CD8-positive, alpha-beta memory T cell (primary cell): ENCODE measurements at regions not wholly inside any gene's neighbourhood (a gene's known extent, or its start where the extent isn't known, plus 50 kb on each side); places are given as distances from the start of the nearest gene placed in this dataset.

Experiments used
- CTCF ChIA-PET: fragments of 350-600 bp; sonication (Branson Sonifier 250); formaldehyde crosslinking; loops from one replicate; lab custom pipeline; 2021; ENCODE audit warnings: antibody characterized with exemption; lab: Charles Lee
- POLR2A ChIA-PET: fragments of 350-600 bp; sonication (Branson Sonifier 250); formaldehyde crosslinking; loops from one replicate; lab custom pipeline; 2021; ENCODE audit warnings: antibody characterized with exemption; lab: Charles Lee
- DNase-seq, 5 donors: peaks; one replicate each; pipeline versions ENCODE4 v3.0.0 to v3.0.0-alpha.2; 2020 to 2022; ENCODE audit warnings: mixed read lengths in 1 of 5
- H3K27ac ChIP-seq: one replicate; pipeline ENCODE4 v1.7.0; 2013; ENCODE audit warnings: low read depth, mild to moderate bottlenecking, low read length, moderate library complexity
- H3K27me3 ChIP-seq: 2 replicates; pipeline ENCODE4 v1.7.0; 2013; ENCODE audit warnings: low read length, mild to moderate bottlenecking; ENCODE audit not compliant: insufficient read depth, poor library complexity, severe bottlenecking
- H3K36me3 ChIP-seq: 2 replicates; pipeline ENCODE4 v1.7.0; 2013; ENCODE audit warnings: mild to moderate bottlenecking, low read length, moderate library complexity; ENCODE audit not compliant: insufficient read depth
- H3K4me1 ChIP-seq: 2 replicates; pipeline ENCODE4 v1.7.0; 2013; ENCODE audit warnings: mild to moderate bottlenecking, low read length, moderate library complexity; ENCODE audit not compliant: insufficient read depth
- H3K4me3 ChIP-seq: 2 replicates; pipeline ENCODE4 v1.7.0; 2013; ENCODE audit warnings: mild to moderate bottlenecking, low read length
- H3K9me3 ChIP-seq: 2 replicates; pipeline ENCODE4 v1.7.0; 2013; ENCODE audit warnings: mild to moderate bottlenecking, low read length
- H3K27ac Mint-ChIP-seq, 8 donors: one replicate each; pipeline ENCODE4 v1.8.0; 2020 to 2021; ENCODE audit warnings: mixed read lengths in 8 of 8, mild to moderate bottlenecking in 6 of 8, inconsistent platforms in 3 of 8, moderate library complexity in 3 of 8
- H3K27me3 Mint-ChIP-seq, 2 donors: one replicate each; pipeline ENCODE4 v1.8.0; 2020 to 2021; ENCODE audit warnings: mixed read lengths in 2 of 2, mild to moderate bottlenecking in 1 of 2, moderate library complexity in 1 of 2
- H3K36me3 Mint-ChIP-seq, 3 donors: one replicate each; pipeline ENCODE4 v1.8.0; 2020 to 2021; ENCODE audit warnings: mixed read lengths in 3 of 3, inconsistent platforms in 1 of 3, mild to moderate bottlenecking in 1 of 3
- H3K4me1 Mint-ChIP-seq, 3 donors: one replicate each; pipeline ENCODE4 v1.8.0; 2020 to 2021; ENCODE audit warnings: mixed read lengths in 3 of 3, inconsistent platforms in 1 of 3, mild to moderate bottlenecking in 1 of 3
- H3K4me3 Mint-ChIP-seq, 7 donors: one replicate each; pipeline ENCODE4 v1.8.0; 2020 to 2021; ENCODE audit warnings: mixed read lengths in 7 of 7, mild to moderate bottlenecking in 6 of 7, moderate library complexity in 4 of 7, inconsistent platforms in 2 of 7
- H3K9me3 Mint-ChIP-seq, 5 donors: one replicate each; pipeline ENCODE4 v1.8.0; 2020 to 2022; ENCODE audit warnings: mixed read lengths in 5 of 5, mild to moderate bottlenecking in 3 of 5, moderate library complexity in 2 of 5, inconsistent platforms in 1 of 5

DNA sequence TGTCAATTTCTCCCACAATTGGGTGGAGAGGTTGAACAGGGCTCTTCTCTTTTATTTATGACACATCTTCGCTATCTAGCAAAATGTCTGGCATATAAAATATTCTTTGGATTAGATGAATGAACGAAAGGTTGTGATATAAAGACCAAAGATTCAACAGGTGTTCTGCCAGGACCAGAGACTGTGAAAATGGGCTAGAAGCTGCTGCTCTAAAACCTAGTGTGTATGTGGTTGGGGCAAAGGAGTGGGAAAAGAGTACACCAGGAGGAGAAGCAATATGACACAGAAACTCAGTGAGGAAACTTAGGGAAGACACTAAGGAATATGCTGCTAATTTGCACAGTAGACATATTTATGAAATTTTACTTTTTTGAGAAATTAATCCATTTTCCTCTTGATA, 102.0 kb upstream of the CCDC80 start:
- Histone ChIP-seq H3K27me3 (no peaks in the 10 kb centered on the region), H3K36me3 (no peaks in the 10 kb centered on the region), H3K4me3 (no peak overlapping the region), H3K27ac (no peak overlapping the region), H3K4me1 (peaks cover 40% of the 10 kb centered on the region), H3K9me3 (no peaks in the 10 kb centered on the region)
- POLR2A ChIA-PET = no interaction called here
- H3K4me3 Mint-ChIP-seq = no peak overlapping the region
- CTCF ChIA-PET = no interaction called here
- peak overlapping the region in 1 of 8 donors; percentile 1 for H3K27ac Mint-ChIP-seq
- DNase-seq = no peak
- no peaks in the 10 kb centered on the region for H3K36me3 Mint-ChIP-seq
- H3K27me3 Mint-ChIP-seq = no peaks in the 10 kb centered on the region
- H3K4me1 Mint-ChIP-seq = peaks cover 39 to 69% (median 44%) of the 10 kb centered on the region in 3 donors
- H3K9me3 Mint-ChIP-seq = no peaks in the 10 kb centered on the region

DNA sequence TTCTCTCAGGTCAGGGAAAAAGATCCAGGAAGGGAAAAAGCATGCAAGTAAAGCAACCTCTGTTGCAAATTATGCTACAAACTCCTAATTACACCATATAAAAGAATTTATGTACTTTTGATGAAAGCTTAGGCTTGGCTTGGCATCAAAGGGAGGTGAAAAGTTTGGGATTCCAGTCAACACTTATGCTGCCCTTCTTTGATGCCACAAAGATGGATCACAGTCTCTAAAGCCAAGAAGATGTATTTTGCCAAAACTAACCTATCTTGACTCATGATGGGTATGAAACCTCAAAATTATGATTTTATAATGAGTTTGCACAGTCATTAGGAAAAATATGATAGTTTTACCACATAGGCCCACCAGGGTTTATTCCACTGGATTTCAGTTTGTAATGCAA, 101.0 kb upstream of the CCDC80 start:
- Histone ChIP-seq H3K4me3 (no peak overlapping the region), H3K27me3 (no peaks in the 10 kb centered on the region), H3K9me3 (no peaks in the 10 kb centered on the region), H3K36me3 (no peaks in the 10 kb centered on the region), H3K4me1 (peaks cover 50% of the 10 kb centered on the region), H3K27ac (no peak overlapping the region)
- Mint-ChIP-seq H3K27me3 (no peaks in the 10 kb centered on the region), H3K27ac (peak overlapping the region in 3 of 8 donors; percentile 8 to 95 (median 56)), H3K4me1 (peaks cover 40 to 69% (median 46%) of the 10 kb centered on the region in 3 donors), H3K4me3 (no peak overlapping the region), H3K9me3 (no peaks in the 10 kb centered on the region), H3K36me3 (no peaks in the 10 kb centered on the region)
- ChIA-PET CTCF (no interaction called here), POLR2A (no interaction called here)
- DNase-seq = no peak

DNA sequence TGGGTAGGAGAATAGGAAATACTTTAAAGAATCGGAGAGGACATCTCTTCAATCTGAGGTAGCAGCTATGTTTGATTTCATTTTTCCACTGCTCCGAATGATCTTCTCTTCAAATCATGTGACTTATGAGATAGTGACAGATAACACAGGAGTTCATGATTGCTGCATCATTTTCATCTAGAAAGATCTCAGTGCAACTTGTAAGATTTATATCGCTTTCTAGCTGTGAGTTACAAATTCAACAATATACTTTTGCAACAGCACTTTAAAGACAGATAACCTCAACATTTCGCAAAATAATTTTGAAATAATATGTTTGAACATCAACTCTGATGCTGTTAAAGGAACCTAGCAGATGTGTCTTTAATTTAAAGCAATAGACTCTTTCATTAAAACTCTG, 99.9 kb upstream of the CCDC80 start:
- Histone ChIP-seq H3K27ac (no peak overlapping the region), H3K4me1 (peaks cover 61% of the 10 kb centered on the region), H3K4me3 (no peak overlapping the region), H3K9me3 (no peaks in the 10 kb centered on the region), H3K27me3 (no peaks in the 10 kb centered on the region), H3K36me3 (no peaks in the 10 kb centered on the region)
- no peaks in the 10 kb centered on the region for H3K36me3 Mint-ChIP-seq
- H3K4me1 Mint-ChIP-seq = peaks cover 49 to 73% (median 58%) of the 10 kb centered on the region in 3 donors
- no peaks in the 10 kb centered on the region for H3K9me3 Mint-ChIP-seq
- peak overlapping the region; percentile 14 to 95 (median 58) for H3K27ac Mint-ChIP-seq
- peak in 1 of 5 donors; percentile 11 for DNase-seq
- H3K4me3 Mint-ChIP-seq = peak overlapping the region; percentile 8 to 57 (median 39)
- H3K27me3 Mint-ChIP-seq = no peaks in the 10 kb centered on the region
- CTCF ChIA-PET = interaction anchor here (1.1 to 1.4 kb wide), 7 partner anchors 10 to 293 kb away, joined by 3 to 4 read pairs (median 3); no protein-coding TSS in a partner anchor
- POLR2A ChIA-PET = no interaction called here

- no peak overlapping the region for H3K4me3 ChIP-seq
- no peaks in the 10 kb centered on the region for H3K27me3 ChIP-seq
- no peak overlapping the region for H3K27ac ChIP-seq
- Mint-ChIP-seq H3K9me3 (no peaks in the 10 kb centered on the region), H3K36me3 (no peaks in the 10 kb centered on the region), H3K27ac (peak overlapping the region in 5 of 8 donors; percentile 35 to 86 (median 78)), H3K4me3 (peak overlapping the region in 6 of 7 donors; percentile 45 to 68 (median 54)), H3K4me1 (peaks cover 53 to 69% (median 66%) of the 10 kb centered on the region in 3 donors), H3K27me3 (no peaks in the 10 kb centered on the region)
- DNase-seq = no peak
- POLR2A ChIA-PET = no interaction called here
- H3K4me1 ChIP-seq = peaks cover 69% of the 10 kb centered on the region
- no peaks in the 10 kb centered on the region for H3K9me3 ChIP-seq
- no peaks in the 10 kb centered on the region for H3K36me3 ChIP-seq
- CTCF ChIA-PET = interaction anchor here (1.3 to 1.7 kb wide), 4 partner anchors 12 to 239 kb away, joined by 3 to 7 read pairs (median 4); partner anchors contain the start of gene CD200R1
Measured at GRCh38 chr3:112739252-112739965, 98.5 kb upstream of the CCDC80 start.

GRCh38 chr3:112738366-112738765, 97.4 kb upstream of the CCDC80 start:
- Mint-ChIP-seq H3K36me3 (no peaks in the 10 kb centered on the region), H3K9me3 (no peaks in the 10 kb centered on the region), H3K4me3 (no peak overlapping the region), H3K4me1 (peaks cover 53 to 73% (median 66%) of the 10 kb centered on the region in 3 donors), H3K27ac (peak overlapping the region in 3 of 8 donors; percentile 18 to 61 (median 53)), H3K27me3 (no peaks in the 10 kb centered on the region)
- no peaks in the 10 kb centered on the region for H3K36me3 ChIP-seq
- POLR2A ChIA-PET = no interaction called here
- H3K9me3 ChIP-seq = no peaks in the 10 kb centered on the region
- H3K4me3 ChIP-seq = no peak overlapping the region
- no peaks in the 10 kb centered on the region for H3K27me3 ChIP-seq
- no peak overlapping the region for H3K27ac ChIP-seq
- CTCF ChIA-PET = interaction anchor here (1.1 to 5.4 kb wide), 2 partner anchors 28 to 241 kb away, joined by 3 to 53 read pairs; no protein-coding TSS in a partner anchor
- no peak for DNase-seq
- H3K4me1 ChIP-seq = peaks cover 69% of the 10 kb centered on the region

DNA sequence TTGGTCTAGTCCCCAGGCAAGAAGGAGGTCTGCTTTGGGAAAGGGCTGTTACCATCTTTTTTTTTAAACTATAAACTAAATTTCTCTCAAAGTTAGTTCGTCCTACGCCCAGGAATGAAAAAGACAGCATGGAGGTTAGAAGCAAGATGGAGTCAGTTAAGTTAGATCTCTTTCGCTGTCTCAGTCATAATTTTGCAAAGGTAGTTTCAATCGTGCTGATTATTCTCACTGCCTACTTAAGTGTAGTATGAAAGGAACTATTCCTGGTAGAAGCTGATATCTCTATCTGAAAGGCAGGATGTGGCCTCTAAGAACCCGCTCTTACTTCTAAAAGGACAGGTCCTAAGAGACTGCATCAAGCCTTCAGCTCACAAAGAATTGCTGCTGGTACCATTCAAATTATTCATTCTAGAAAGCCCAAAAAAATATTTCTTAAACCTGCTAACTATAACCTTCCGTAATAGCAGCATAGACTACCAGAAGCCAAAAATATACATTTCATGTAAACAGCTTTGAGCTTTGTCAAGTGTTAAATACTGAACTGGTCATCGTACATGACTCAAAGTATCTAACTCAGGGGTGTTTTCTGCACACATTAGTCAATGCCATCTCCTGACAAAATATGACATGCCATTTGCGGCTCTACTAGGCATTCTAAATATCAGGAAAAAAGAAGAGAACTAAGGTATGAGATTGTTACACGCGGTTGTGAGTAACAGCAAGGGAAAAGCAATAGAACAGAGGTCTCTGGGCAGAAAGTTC, 96.0 kb upstream of the CCDC80 start:
- Histone ChIP-seq H3K27me3 (no peaks in the 10 kb centered on the region), H3K36me3 (no peaks in the 10 kb centered on the region), H3K4me3 (no peak overlapping the region), H3K9me3 (no peaks in the 10 kb centered on the region), H3K27ac (no peak overlapping the region), H3K4me1 (peaks cover 67% of the 10 kb centered on the region)
- DNase-seq = no peak
- no peaks in the 10 kb centered on the region for H3K36me3 Mint-ChIP-seq
- ChIA-PET POLR2A (interaction anchor here (0.6 kb wide), 1 partner anchor 282 kb away, joined by 4 read pairs; no protein-coding TSS in a partner anchor), CTCF (interaction anchor here (1.0 to 5.4 kb wide), 8 partner anchors 72 to 299 kb away, joined by 3 to 53 read pairs (median 5); partner anchors contain the start of gene CD200R1)
- no peaks in the 10 kb centered on the region for H3K27me3 Mint-ChIP-seq
- no peaks in the 10 kb centered on the region for H3K9me3 Mint-ChIP-seq
- H3K27ac Mint-ChIP-seq = peak overlapping the region in 6 of 8 donors; percentile 31 to 90 (median 68)
- peaks cover 53 to 69% (median 66%) of the 10 kb centered on the region in 3 donors for H3K4me1 Mint-ChIP-seq
- peak overlapping the region in 1 of 7 donors; percentile 33 for H3K4me3 Mint-ChIP-seq

GRCh38 chr3:112736386-112736785, 95.4 kb upstream of the CCDC80 start:
- Mint-ChIP-seq H3K27me3 (no peaks in the 10 kb centered on the region), H3K9me3 (no peaks in the 10 kb centered on the region), H3K4me3 (no peak overlapping the region), H3K36me3 (no peaks in the 10 kb centered on the region), H3K4me1 (peaks cover 49 to 63% (median 60%) of the 10 kb centered on the region in 3 donors), H3K27ac (peak overlapping the region in 5 of 8 donors; percentile 6 to 90 (median 31))
- POLR2A ChIA-PET = no interaction called here
- Histone ChIP-seq H3K4me3 (no peak overlapping the region), H3K9me3 (no peaks in the 10 kb centered on the region), H3K4me1 (peaks cover 61% of the 10 kb centered on the region), H3K27ac (no peak overlapping the region), H3K36me3 (no peaks in the 10 kb centered on the region), H3K27me3 (no peaks in the 10 kb centered on the region)
- CTCF ChIA-PET = interaction anchor here (1.0 to 5.4 kb wide), 9 partner anchors 8 to 299 kb away, joined by 3 to 53 read pairs (median 10); partner anchors contain the start of genes CD200R1 and GTPBP8
- DNase-seq = no peak
